ENCODE measurements at regions not wholly inside any gene's neighbourhood (a gene's known extent, or its start where the extent isn't known, plus 50 kb on each side); places are given as distances from the start of the nearest gene placed in this dataset.

DNA sequence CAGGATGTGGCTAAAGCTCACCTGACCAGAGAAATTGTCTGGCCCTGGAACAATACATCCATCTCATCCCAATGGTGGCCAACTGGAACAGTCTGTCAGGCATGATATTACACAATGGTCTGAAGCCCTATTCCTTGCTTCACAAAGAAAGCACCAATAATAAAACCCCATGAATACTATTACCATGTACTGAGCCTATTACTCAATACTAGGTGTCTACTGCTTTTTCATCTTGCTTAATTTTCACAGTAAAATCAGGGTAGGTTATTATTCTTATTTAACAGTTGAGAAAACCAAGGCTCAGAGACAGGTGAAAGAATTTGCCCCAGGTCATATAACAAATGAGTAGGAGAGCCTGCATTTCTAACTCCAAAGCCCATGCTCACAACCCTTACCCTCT lies 68.9 kb upstream of the CAPRIN1 start:
- DNase-seq (ENCODE audit: extremely low read depth in 1 of 4, low spot score in 3 of 4) (no peak), FAIRE-seq (no peak), ATAC-seq (no peak)
- BruUV-seq (replicated peaks) = no TSS peak
- intact Hi-C loops (cut with micrococcal nuclease) (no loop called here), in situ Hi-C loops (cut with MboI) (no loop called here)
- H3K27me3 ChIP-seq (ENCODE audit: control insufficient read depth in 2 of 2, insufficient read depth in 2 of 2, low read length in 2 of 2) = no peaks in the 10 kb centered on the region
- H3K4me1 ChIP-seq (replicated peaks in 1 of 2; ENCODE audit: control insufficient read depth in 2 of 2, insufficient read depth in 2 of 2, low read length in 2 of 2) = peaks cover 4 to 6% of the 10 kb centered on the region in 2 experiments; a peak in 3 of 5 replicates
- no peak overlapping the region for H2AFZ ChIP-seq (ENCODE audit: low read depth, low read length)
- ChIA-PET POLR2A (interaction anchor here (0.9 kb wide), 1 partner anchor 9 kb away, joined by 3 read pairs; no protein-coding TSS in a partner anchor), CTCF (ENCODE audit: low intra/inter-chr PET ratio) (no interaction called here)
- H3K79me2 ChIP-seq (ENCODE audit: control insufficient read depth, insufficient read depth, low read length) = no peaks in the 10 kb centered on the region
- no peaks in the 10 kb centered on the region for H3K9me1 ChIP-seq (ENCODE audit: control insufficient read depth, insufficient read depth, low read length)
- no peak overlapping the region for H3K27ac ChIP-seq (ENCODE audit: extremely low read depth, low read depth, low read length)
- H3K36me3 ChIP-seq (ENCODE audit: control insufficient read depth, insufficient read depth, low read length) = no peaks in the 10 kb centered on the region
- no peaks in the 10 kb centered on the region for H3K9me3 ChIP-seq (replicated peaks; ENCODE audit: control insufficient read depth, insufficient read depth, low read depth, low read length)
- no peak overlapping the region for H3K4me3 ChIP-seq
- no peak overlapping the region for H3K9ac ChIP-seq (ENCODE audit: insufficient read depth in 1 of 2, low read depth in 2 of 2, low read length in 2 of 2)
- no peak overlapping the region for H3K4me2 ChIP-seq (ENCODE audit: insufficient read depth, low read length)
- TF ChIP-seq PCBP2 (IDR thresholded peaks at IDR 0.05; ENCODE audit: low read depth, low read length, poor library complexity, severe bottlenecking) (no peak), CEBPG (CRISPR knock-in tag; IDR thresholded peaks at IDR 0.05) (no peak), CEBPG (tag; conservative IDR thresholded peaks at IDR 0.05 in 1 of 2, IDR thresholded peaks at IDR 0.05 in 1 of 2) (0 out of 4 replicates have a peak, but pooled peaks of 1 of the 2 experiments have one; percentile 24)
- no peaks in the 10 kb centered on the region for H4K20me1 ChIP-seq (replicated peaks; ENCODE audit: control insufficient read depth, insufficient read depth, low read length)

DNA sequence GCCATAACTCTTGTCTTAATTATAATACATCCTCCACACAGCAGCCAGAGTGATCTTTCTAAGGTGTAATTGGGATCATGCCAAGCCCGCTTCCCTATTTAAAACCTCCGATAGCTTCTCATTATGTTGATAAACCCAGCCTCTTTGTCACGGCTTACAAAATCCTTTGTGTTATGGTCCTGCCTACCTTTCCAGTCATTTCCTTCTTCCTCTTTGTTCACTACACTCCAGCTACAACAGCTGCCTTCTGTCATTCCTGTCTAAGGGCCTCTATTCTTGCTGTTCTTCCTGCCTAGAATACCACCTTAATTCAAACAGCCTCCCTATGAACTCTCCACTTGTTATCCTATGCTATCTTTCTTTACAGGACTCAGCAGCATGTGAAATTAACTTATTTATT lies 70.6 kb upstream of the CAPRIN1 start:
- no peaks in the 10 kb centered on the region for H3K27me3 ChIP-seq (ENCODE audit: control insufficient read depth in 2 of 2, insufficient read depth in 2 of 2, low read length in 2 of 2)

More for the DNA sequence above, 70.6 kb upstream of the CAPRIN1 start:
- no peaks in the 10 kb centered on the region for H3K36me3 ChIP-seq (ENCODE audit: control insufficient read depth, insufficient read depth, low read length)
- no peak overlapping the region for H3K9ac ChIP-seq (ENCODE audit: insufficient read depth in 1 of 2, low read depth in 2 of 2, low read length in 2 of 2)
- H3K9me1 ChIP-seq (ENCODE audit: control insufficient read depth, insufficient read depth, low read length) = no peaks in the 10 kb centered on the region
- BruUV-seq (replicated peaks) = no TSS peak
- ChIA-PET POLR2A (interaction anchor here (0.7 to 1.7 kb wide), 4 partner anchors 31 to 189 kb away, joined by 3 to 4 read pairs (median 3); no protein-coding TSS in a partner anchor), CTCF (ENCODE audit: low intra/inter-chr PET ratio) (no interaction called here)
- no peak for FAIRE-seq
- no peak overlapping the region for H3K4me3 ChIP-seq
- no peak overlapping the region for H3K4me2 ChIP-seq (ENCODE audit: insufficient read depth, low read length)
- H3K4me1 ChIP-seq (replicated peaks in 1 of 2; ENCODE audit: control insufficient read depth in 2 of 2, insufficient read depth in 2 of 2, low read length in 2 of 2) = peaks cover 0 to 5% of the 10 kb centered on the region in 2 experiments; a peak in 2 of 5 replicates
- H2AFZ ChIP-seq (ENCODE audit: low read depth, low read length) = 0 out of 2 replicates have a peak overlapping the region, but pooled peaks have one; percentile 0
- in situ Hi-C loops (cut with MboI) = no loop called here
- intact Hi-C loops (cut with micrococcal nuclease) = no loop called here
- 44% methylated on average over 3 of the region's 3 CpGs for WGBS (ENCODE audit: insufficient coverage, low coverage, missing lambda C conversion rate)
- no peaks in the 10 kb centered on the region for H3K79me2 ChIP-seq (ENCODE audit: control insufficient read depth, insufficient read depth, low read length)
- TF ChIP-seq, protein P1, sequence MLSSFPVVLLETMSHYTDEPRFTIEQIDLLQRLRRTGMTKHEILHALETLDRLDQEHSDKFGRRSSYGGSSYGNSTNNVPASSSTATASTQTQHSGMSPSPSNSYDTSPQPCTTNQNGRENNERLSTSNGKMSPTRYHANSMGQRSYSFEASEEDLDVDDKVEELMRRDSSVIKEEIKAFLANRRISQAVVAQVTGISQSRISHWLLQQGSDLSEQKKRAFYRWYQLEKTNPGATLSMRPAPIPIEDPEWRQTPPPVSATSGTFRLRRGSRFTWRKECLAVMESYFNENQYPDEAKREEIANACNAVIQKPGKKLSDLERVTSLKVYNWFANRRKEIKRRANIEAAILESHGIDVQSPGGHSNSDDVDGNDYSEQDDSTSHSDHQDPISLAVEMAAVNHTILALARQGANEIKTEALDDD (IDR thresholded peaks at IDR 0.05) = 0 out of 2 replicates have a peak, but pooled peaks have one; percentile 29
- TF ChIP-seq FOXA3 (CRISPR knock-in tag; conservative IDR thresholded peaks at IDR 0.05 in 1 of 2, IDR thresholded peaks at IDR 0.05 in 1 of 2) (no peak), ZNF143 (CRISPR knock-in tag; IDR thresholded peaks at IDR 0.05) (no peak)
- DNase-seq (ENCODE audit: extremely low read depth in 1 of 4, low spot score in 3 of 4) = no peak
- ATAC-seq = peak; percentile 18; the same call in 1 of the 3 replicates
- H4K20me1 ChIP-seq (replicated peaks; ENCODE audit: control insufficient read depth, insufficient read depth, low read length) = no peaks in the 10 kb centered on the region; the same call in 1 of the 2 replicates
- no peak overlapping the region for H3K27ac ChIP-seq (ENCODE audit: extremely low read depth, low read depth, low read length)
- no peaks in the 10 kb centered on the region for H3K9me3 ChIP-seq (replicated peaks; ENCODE audit: control insufficient read depth, insufficient read depth, low read depth, low read length)

Measured in K562 (cell line).